ENCODE measurements at regions not wholly inside any gene's neighbourhood (a gene's known extent, or its start where the extent isn't known, plus 50 kb on each side); places are given as distances from the start of the nearest gene placed in this dataset.

DNA sequence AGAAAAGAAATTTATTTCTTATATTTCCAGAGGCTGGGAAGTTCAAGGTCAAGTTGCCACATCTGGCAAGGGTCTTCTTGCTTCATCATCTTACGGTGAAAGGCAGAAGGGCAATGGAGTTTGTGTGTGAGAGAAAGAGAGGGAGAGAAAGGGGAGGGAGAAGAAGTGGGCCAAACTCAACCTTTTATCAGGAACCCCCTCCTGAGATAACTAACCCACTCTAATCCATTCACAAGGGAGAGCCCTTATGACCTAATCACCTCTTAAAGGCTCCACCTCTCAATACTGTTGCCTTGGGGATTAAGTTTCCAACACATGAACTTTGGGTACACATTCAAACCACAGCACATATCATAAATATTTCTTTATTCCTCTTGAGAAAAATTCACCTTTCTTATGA is 203.3 kb upstream of the FAM241A start:
- Histone ChIP-seq H3K4me3 (ENCODE audit: low read depth, low read length) (no peak overlapping the region), H3K27ac (no peak overlapping the region), H3K36me3 (replicated peaks) (no peaks in the 10 kb centered on the region), H3K27me3 (replicated peaks) (no peaks in the 10 kb centered on the region)
- TF ChIP-seq, protein P1, sequence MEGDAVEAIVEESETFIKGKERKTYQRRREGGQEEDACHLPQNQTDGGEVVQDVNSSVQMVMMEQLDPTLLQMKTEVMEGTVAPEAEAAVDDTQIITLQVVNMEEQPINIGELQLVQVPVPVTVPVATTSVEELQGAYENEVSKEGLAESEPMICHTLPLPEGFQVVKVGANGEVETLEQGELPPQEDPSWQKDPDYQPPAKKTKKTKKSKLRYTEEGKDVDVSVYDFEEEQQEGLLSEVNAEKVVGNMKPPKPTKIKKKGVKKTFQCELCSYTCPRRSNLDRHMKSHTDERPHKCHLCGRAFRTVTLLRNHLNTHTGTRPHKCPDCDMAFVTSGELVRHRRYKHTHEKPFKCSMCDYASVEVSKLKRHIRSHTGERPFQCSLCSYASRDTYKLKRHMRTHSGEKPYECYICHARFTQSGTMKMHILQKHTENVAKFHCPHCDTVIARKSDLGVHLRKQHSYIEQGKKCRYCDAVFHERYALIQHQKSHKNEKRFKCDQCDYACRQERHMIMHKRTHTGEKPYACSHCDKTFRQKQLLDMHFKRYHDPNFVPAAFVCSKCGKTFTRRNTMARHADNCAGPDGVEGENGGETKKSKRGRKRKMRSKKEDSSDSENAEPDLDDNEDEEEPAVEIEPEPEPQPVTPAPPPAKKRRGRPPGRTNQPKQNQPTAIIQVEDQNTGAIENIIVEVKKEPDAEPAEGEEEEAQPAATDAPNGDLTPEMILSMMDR (IDR thresholded peaks at IDR 0.05; ENCODE audit: low read depth, low read length, missing control alignments) = no peak
- DNase-seq = no peak
- in situ Hi-C loops (cut with HindIII; ENCODE audit: low pct_ligation_motif_present, low sequenced_read_pairs) = no loop called here

GRCh38 chr4:111943796-111944203 is 201.5 kb upstream of the FAM241A start:
- in situ Hi-C loops (cut with HindIII; ENCODE audit: low pct_ligation_motif_present, low sequenced_read_pairs) = no loop called here
- no peak for DNase-seq
- TF ChIP-seq, protein P1 (IDR thresholded peaks at IDR 0.05; ENCODE audit: low read depth, low read length, missing control alignments) = peak; percentile 82
- H3K27ac ChIP-seq = no peak overlapping the region
- no peaks in the 10 kb centered on the region for H3K36me3 ChIP-seq (replicated peaks)
- H3K27me3 ChIP-seq (replicated peaks) = no peaks in the 10 kb centered on the region
- H3K4me3 ChIP-seq (ENCODE audit: low read depth, low read length) = no peak overlapping the region

GRCh38 chr4:111945014-111945413 is 200.2 kb upstream of the FAM241A start:
- no peaks in the 10 kb centered on the region for H3K36me3 ChIP-seq (replicated peaks)
- TF ChIP-seq, protein P1 (IDR thresholded peaks at IDR 0.05; ENCODE audit: low read depth, low read length, missing control alignments) = no peak
- in situ Hi-C loops (cut with HindIII; ENCODE audit: low pct_ligation_motif_present, low sequenced_read_pairs) = no loop called here
- no peak overlapping the region for H3K27ac ChIP-seq
- no peak overlapping the region for H3K4me3 ChIP-seq (ENCODE audit: low read depth, low read length)
- DNase-seq = no peak
- H3K27me3 ChIP-seq (replicated peaks) = no peaks in the 10 kb centered on the region

GRCh38 chr4:111946800-111947199 is 198.5 kb upstream of the FAM241A start:
- no peak overlapping the region for H3K27ac ChIP-seq
- H3K36me3 ChIP-seq (replicated peaks) = no peaks in the 10 kb centered on the region
- H3K27me3 ChIP-seq (replicated peaks) = no peaks in the 10 kb centered on the region
- H3K4me3 ChIP-seq (ENCODE audit: low read depth, low read length) = no peak overlapping the region
- DNase-seq = no peak
- TF ChIP-seq, protein P1 (IDR thresholded peaks at IDR 0.05; ENCODE audit: low read depth, low read length, missing control alignments) = no peak
- in situ Hi-C loops (cut with HindIII; ENCODE audit: low pct_ligation_motif_present, low sequenced_read_pairs) = no loop called here

- in situ Hi-C loops (cut with HindIII; ENCODE audit: low pct_ligation_motif_present, low sequenced_read_pairs) = no loop called here
- TF ChIP-seq, protein P1 (IDR thresholded peaks at IDR 0.05; ENCODE audit: low read depth, low read length, missing control alignments) = no peak
- no peaks in the 10 kb centered on the region for H3K36me3 ChIP-seq (replicated peaks)
- H3K27me3 ChIP-seq (replicated peaks) = no peaks in the 10 kb centered on the region
- no peak for DNase-seq
- no peak overlapping the region for H3K27ac ChIP-seq
- H3K4me3 ChIP-seq (ENCODE audit: low read depth, low read length) = no peak overlapping the region
Measured at GRCh38 chr4:111952688-111953087, 192.6 kb upstream of the FAM241A start.

- H3K4me3 ChIP-seq (ENCODE audit: low read depth, low read length) = no peak overlapping the region
- TF ChIP-seq, protein P1 (IDR thresholded peaks at IDR 0.05; ENCODE audit: low read depth, low read length, missing control alignments) = no peak
- in situ Hi-C loops (cut with HindIII; ENCODE audit: low pct_ligation_motif_present, low sequenced_read_pairs) = no loop called here
- no peak for DNase-seq
- H3K27ac ChIP-seq = no peak overlapping the region
- no peaks in the 10 kb centered on the region for H3K36me3 ChIP-seq (replicated peaks)
- no peaks in the 10 kb centered on the region for H3K27me3 ChIP-seq (replicated peaks)
Measured at GRCh38 chr4:111954550-111954949, 190.7 kb upstream of the FAM241A start.

Data from brain microvascular endothelial cell (primary cell).